Hepatocyte (in vitro differentiated cells): ENCODE measurements at regions not wholly inside any gene's neighbourhood (a gene's known extent, or its start where the extent isn't known, plus 50 kb on each side); places are given as distances from the start of the nearest gene placed in this dataset.

Experiments
- EZH2 ChIP-seq: fragments of 200-600 bp; sonication (generic); IDR thresholded peaks from 2 replicates; pipeline ENCODE4 v1.6.1; 2016; ENCODE audit warnings: antibody characterized with exemption, mild to moderate bottlenecking, borderline replicate concordance
- TF ChIP-seq, protein P1 (sequence below): fragments of 200-600 bp; sonication (generic); IDR thresholded peaks from 2 replicates; pipeline ENCODE4 v1.5.1; 2016; ENCODE audit warnings: antibody characterized with exemption, mild to moderate bottlenecking; ENCODE audit not compliant: poor library complexity

DNA sequence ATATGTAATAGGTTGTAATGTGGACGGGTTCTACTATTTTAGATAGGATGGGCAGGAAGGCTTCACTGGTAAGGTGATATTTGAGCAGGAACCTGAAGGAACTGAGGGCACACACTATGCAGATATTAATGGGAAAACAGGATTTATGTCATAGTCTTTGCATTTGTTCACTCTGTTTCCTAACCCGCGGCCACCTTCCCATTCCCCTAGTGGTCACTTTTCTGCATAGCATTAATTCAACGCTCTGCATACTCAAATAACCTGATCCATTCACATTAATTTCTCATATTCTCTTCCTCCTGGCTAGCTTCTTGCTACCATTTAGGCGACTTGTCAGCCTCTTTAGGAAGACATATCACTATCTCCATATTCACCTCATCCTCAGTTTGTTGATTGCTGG is 61.5 kb downstream of the GSPT2 start:
- TF ChIP-seq EZH2, result no peak
- TF ChIP-seq, protein P1, sequence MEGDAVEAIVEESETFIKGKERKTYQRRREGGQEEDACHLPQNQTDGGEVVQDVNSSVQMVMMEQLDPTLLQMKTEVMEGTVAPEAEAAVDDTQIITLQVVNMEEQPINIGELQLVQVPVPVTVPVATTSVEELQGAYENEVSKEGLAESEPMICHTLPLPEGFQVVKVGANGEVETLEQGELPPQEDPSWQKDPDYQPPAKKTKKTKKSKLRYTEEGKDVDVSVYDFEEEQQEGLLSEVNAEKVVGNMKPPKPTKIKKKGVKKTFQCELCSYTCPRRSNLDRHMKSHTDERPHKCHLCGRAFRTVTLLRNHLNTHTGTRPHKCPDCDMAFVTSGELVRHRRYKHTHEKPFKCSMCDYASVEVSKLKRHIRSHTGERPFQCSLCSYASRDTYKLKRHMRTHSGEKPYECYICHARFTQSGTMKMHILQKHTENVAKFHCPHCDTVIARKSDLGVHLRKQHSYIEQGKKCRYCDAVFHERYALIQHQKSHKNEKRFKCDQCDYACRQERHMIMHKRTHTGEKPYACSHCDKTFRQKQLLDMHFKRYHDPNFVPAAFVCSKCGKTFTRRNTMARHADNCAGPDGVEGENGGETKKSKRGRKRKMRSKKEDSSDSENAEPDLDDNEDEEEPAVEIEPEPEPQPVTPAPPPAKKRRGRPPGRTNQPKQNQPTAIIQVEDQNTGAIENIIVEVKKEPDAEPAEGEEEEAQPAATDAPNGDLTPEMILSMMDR, result no peak
